HFFc6 (cell line): ENCODE measurements at regions not wholly inside any gene's neighbourhood (a gene's known extent, or its start where the extent isn't known, plus 50 kb on each side); places are given as distances from the start of the nearest gene placed in this dataset.

ENCODE experiments used
- DNase-seq: peaks from one replicate; pipeline ENCODE4 v3.0.0-alpha.2; 2018
- H3K27ac Mint-ChIP-seq: 2 replicates; pipeline ENCODE4 v1.8.0; 2020; ENCODE audit warnings: mild to moderate bottlenecking, mixed read lengths
- H3K27me3 Mint-ChIP-seq: 2 replicates; pipeline ENCODE4 v1.8.0; 2021; ENCODE audit warnings: mild to moderate bottlenecking, moderate library complexity, mixed read lengths; ENCODE audit not compliant: insufficient read depth
- H3K36me3 Mint-ChIP-seq: 2 replicates; pipeline ENCODE4 v1.8.0; 2021; ENCODE audit warnings: low read depth, mixed read lengths
- H3K4me1 Mint-ChIP-seq: 2 replicates; pipeline ENCODE4 v1.8.0; 2020; ENCODE audit warnings: low read depth, mixed read lengths
- H3K4me3 Mint-ChIP-seq: 2 replicates; pipeline ENCODE4 v1.8.0; 2020; ENCODE audit warnings: mild to moderate bottlenecking, moderate library complexity, mixed read lengths
- H3K9me3 Mint-ChIP-seq: 2 replicates; pipeline ENCODE4 v1.8.0; 2020; ENCODE audit warnings: mild to moderate bottlenecking, mixed read lengths
- TF ChIP-seq, protein P1 (sequence below): fragments of 200-600 bp; sonication (generic); IDR thresholded peaks from 2 replicates; pipeline ENCODE4 v1.5.0; 2021; ENCODE audit warnings: antibody characterized with exemption, mild to moderate bottlenecking

GRCh38 chr1:198809247-198809646, 170.4 kb downstream of the PTPRC start:
- peaks cover 16% of the 10 kb centered on the region for H3K4me1 Mint-ChIP-seq

GRCh38 chr1:198811449-198811848, 172.6 kb downstream of the PTPRC start:
- H3K36me3 Mint-ChIP-seq: peaks cover 36% of the 10 kb centered on the region
- H3K27ac Mint-ChIP-seq: no peak overlapping the region
- H3K9me3 Mint-ChIP-seq: peaks cover 18% of the 10 kb centered on the region; the same call in 1 of the 2 replicates
- TF ChIP-seq, protein P1, sequence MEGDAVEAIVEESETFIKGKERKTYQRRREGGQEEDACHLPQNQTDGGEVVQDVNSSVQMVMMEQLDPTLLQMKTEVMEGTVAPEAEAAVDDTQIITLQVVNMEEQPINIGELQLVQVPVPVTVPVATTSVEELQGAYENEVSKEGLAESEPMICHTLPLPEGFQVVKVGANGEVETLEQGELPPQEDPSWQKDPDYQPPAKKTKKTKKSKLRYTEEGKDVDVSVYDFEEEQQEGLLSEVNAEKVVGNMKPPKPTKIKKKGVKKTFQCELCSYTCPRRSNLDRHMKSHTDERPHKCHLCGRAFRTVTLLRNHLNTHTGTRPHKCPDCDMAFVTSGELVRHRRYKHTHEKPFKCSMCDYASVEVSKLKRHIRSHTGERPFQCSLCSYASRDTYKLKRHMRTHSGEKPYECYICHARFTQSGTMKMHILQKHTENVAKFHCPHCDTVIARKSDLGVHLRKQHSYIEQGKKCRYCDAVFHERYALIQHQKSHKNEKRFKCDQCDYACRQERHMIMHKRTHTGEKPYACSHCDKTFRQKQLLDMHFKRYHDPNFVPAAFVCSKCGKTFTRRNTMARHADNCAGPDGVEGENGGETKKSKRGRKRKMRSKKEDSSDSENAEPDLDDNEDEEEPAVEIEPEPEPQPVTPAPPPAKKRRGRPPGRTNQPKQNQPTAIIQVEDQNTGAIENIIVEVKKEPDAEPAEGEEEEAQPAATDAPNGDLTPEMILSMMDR: no peak
- no peak for DNase-seq
- H3K27me3 Mint-ChIP-seq: no peaks in the 10 kb centered on the region
- peaks cover 16% of the 10 kb centered on the region for H3K4me1 Mint-ChIP-seq
- no peak overlapping the region for H3K4me3 Mint-ChIP-seq

More at GRCh38 chr1:198809247-198809646, 170.4 kb downstream of the PTPRC start:
- TF ChIP-seq, protein P1: no peak
- Mint-ChIP-seq H3K36me3 (peaks cover 18% of the 10 kb centered on the region), H3K9me3 (peaks cover 11% of the 10 kb centered on the region; the same call in 1 of the 2 replicates), H3K27ac (peak overlapping the region; percentile 16; the same call in 1 of the 2 replicates), H3K4me3 (no peak overlapping the region), H3K27me3 (no peaks in the 10 kb centered on the region)
- no peak for DNase-seq

DNA sequence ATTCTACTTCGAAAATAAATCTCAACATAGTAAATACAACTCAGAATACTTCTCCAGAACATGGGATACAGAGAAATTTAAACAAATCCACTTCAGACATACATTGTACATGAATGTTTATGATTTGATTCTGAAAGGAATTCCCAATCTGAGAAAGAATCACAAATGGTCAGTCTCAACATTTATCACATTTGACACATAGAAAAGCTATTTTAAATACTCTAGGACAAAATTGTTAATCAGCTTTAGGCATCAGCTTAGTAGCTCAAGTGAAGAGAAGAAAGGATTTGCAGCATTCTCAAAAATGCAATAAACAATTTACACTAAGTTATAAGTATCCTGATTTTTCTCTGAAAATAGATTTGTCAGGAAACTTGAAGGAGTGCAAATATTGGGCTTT, 184.8 kb downstream of the PTPRC start:
- DNase-seq: no peak
- H3K4me1 Mint-ChIP-seq: no peaks in the 10 kb centered on the region
- TF ChIP-seq, protein P1: no peak
- H3K27ac Mint-ChIP-seq: no peak overlapping the region
- no peaks in the 10 kb centered on the region for H3K9me3 Mint-ChIP-seq
- H3K4me3 Mint-ChIP-seq: no peak overlapping the region
- peaks cover 1% of the 10 kb centered on the region; the same call in 1 of the 2 replicates for H3K27me3 Mint-ChIP-seq
- no peaks in the 10 kb centered on the region for H3K36me3 Mint-ChIP-seq

DNA sequence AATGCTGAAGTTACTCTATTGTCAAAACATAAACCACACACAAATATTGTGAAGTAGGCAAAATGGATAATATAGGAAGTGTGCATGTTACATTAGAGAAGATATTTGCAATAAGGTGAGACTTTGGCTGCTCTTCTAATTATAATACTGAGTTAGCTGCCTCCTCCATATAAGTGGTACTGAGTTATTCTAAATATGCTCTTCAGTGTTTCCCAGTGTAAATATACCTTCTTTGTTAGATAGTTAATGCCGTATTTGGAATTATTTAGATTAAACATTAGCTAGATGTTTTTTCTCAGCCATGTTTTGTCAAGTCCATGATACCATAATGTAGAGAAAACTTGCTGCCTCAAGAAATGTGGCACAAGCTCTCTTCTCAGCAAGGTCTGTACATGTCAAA, 186.4 kb downstream of the PTPRC start:
- Mint-ChIP-seq H3K27me3 (peaks cover 1% of the 10 kb centered on the region), H3K27ac (no peak overlapping the region), H3K36me3 (no peaks in the 10 kb centered on the region), H3K4me1 (no peaks in the 10 kb centered on the region; the same call in 1 of the 2 replicates), H3K9me3 (no peaks in the 10 kb centered on the region), H3K4me3 (no peak overlapping the region)
- no peak for DNase-seq
- TF ChIP-seq, protein P1: no peak

DNA sequence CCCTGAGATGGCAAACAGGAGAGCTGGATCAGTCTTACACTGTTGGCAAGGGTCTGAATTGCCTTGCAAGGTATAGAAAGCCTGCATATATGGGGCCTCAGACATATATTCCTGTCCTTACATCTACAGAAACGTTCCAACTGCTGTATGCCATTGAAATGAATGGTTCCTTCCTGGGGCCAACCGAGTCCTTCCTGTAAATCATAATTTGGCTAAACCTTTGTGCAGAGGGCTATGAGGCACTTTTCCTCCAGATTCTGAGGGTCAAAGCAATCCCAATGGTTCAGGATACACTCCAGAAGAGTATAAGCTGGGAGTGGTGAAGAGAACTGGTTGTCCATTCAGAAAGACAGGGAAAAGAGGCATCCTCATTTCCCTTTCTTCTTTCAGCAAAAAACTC, 190.5 kb downstream of the PTPRC start:
- Mint-ChIP-seq H3K4me1 (no peaks in the 10 kb centered on the region; the same call in 1 of the 2 replicates), H3K4me3 (no peak overlapping the region), H3K27ac (no peak overlapping the region), H3K27me3 (peaks cover 1% of the 10 kb centered on the region), H3K36me3 (no peaks in the 10 kb centered on the region), H3K9me3 (no peaks in the 10 kb centered on the region)
- TF ChIP-seq, protein P1: no peak
- no peak for DNase-seq

- no peaks in the 10 kb centered on the region for H3K36me3 Mint-ChIP-seq
- no peak overlapping the region for H3K27ac Mint-ChIP-seq
- no peaks in the 10 kb centered on the region; the same call in 1 of the 2 replicates for H3K4me1 Mint-ChIP-seq
- TF ChIP-seq, protein P1: peak; percentile 56; the same call in 1 of the 2 replicates
- no peak overlapping the region for H3K4me3 Mint-ChIP-seq
- no peaks in the 10 kb centered on the region for H3K9me3 Mint-ChIP-seq
- DNase-seq: peak; percentile 10
- H3K27me3 Mint-ChIP-seq: peaks cover 2% of the 10 kb centered on the region
These were observed 191.1 kb downstream of the PTPRC start for GRCh38 chr1:198829944-198830343.
